Fibroblast of lung (primary cell): ENCODE measurements at regions not wholly inside any gene's neighbourhood (a gene's known extent, or its start where the extent isn't known, plus 50 kb on each side); places are given as distances from the start of the nearest gene placed in this dataset.

Experiments used
- CTCF ChIP-seq, 2 donors: IDR thresholded peaks in 1 of 2; conservative IDR thresholded peaks in 1 of 2; 1 replicate in 1 of 2; 2 replicates in 1 of 2; pipeline ENCODE4 v1.5.1; 2011 to 2012; ENCODE audit warnings: low read length in 2 of 2, control low read depth in 1 of 2, inconsistent platforms in 1 of 2, low read depth in 1 of 2, mild to moderate bottlenecking in 1 of 2
- EZH2 ChIP-seq: IDR thresholded peaks from 2 replicates; pipeline ENCODE4 v1.5.1; 2012; ENCODE audit warnings: low read length, control low read depth, mild to moderate bottlenecking; ENCODE audit errors: missing control alignments

- no peak for TF ChIP-seq CTCF (conservative IDR thresholded peaks at IDR 0.05 in 1 of 2, IDR thresholded peaks at IDR 0.05 in 1 of 2; ENCODE audit: low read depth in 1 of 2, low read length in 2 of 2)
- no peak for TF ChIP-seq EZH2
These were observed 98.0 kb downstream of the GASK1B start for GRCh38 chr4:158074851-158075250.
